ENCODE measurements at regions not wholly inside any gene's neighbourhood (a gene's known extent, or its start where the extent isn't known, plus 50 kb on each side); places are given as distances from the start of the nearest gene placed in this dataset.
A peak's percentile ranks its signal among the peaks of the same experiment; 100 is the strongest.
"Not testable (repeated sequence)": the region's sequence is repeated elsewhere in the genome, so short reads cannot be mapped to it uniquely, and the experiment has no call there.

DNA sequence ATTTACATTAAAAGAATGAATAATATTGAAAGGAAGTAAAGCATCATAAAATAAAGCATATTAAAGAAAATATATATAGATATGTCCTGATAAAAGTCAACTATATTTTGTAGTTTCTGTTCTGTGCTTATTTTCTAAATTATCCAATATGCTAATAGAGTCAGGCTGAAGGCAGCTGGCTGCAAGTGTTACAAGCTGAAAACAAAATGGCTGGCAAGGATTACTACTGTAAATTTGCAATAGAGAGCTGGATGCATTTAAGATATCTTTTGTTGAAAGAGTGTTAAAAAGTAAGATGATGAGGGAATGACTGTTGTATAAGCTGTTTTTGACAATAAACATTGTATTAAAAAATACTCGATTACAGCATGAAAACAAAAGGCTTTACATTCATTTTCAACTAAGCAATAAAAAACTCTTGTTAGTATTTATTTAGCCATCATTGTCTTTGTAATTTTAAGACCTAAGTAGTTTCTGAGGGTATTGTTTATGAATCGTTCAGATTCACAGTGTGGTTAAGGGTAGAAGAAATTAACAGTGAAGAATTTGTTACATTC is 76.3 kb downstream of the TANC2 start:
- TF ChIP-seq, protein P1, sequence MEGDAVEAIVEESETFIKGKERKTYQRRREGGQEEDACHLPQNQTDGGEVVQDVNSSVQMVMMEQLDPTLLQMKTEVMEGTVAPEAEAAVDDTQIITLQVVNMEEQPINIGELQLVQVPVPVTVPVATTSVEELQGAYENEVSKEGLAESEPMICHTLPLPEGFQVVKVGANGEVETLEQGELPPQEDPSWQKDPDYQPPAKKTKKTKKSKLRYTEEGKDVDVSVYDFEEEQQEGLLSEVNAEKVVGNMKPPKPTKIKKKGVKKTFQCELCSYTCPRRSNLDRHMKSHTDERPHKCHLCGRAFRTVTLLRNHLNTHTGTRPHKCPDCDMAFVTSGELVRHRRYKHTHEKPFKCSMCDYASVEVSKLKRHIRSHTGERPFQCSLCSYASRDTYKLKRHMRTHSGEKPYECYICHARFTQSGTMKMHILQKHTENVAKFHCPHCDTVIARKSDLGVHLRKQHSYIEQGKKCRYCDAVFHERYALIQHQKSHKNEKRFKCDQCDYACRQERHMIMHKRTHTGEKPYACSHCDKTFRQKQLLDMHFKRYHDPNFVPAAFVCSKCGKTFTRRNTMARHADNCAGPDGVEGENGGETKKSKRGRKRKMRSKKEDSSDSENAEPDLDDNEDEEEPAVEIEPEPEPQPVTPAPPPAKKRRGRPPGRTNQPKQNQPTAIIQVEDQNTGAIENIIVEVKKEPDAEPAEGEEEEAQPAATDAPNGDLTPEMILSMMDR (IDR thresholded peaks at IDR 0.05; ENCODE audit: partially characterized antibody, unreplicated experiment): no peak
- peaks cover 27% of the 10 kb centered on the region for H3K4me1 Mint-ChIP-seq (ENCODE audit: low read depth, unreplicated experiment)
- no peaks in the 10 kb centered on the region for H3K9me3 Mint-ChIP-seq (ENCODE audit: unreplicated experiment)
- peak overlapping the region; percentile 82 for H3K27ac Mint-ChIP-seq (ENCODE audit: unreplicated experiment)
- no peaks in the 10 kb centered on the region for H3K27me3 Mint-ChIP-seq (ENCODE audit: unreplicated experiment)
- peak overlapping the region; percentile 50 for H3K4me3 Mint-ChIP-seq (ENCODE audit: unreplicated experiment)
- no peak for DNase-seq
- H3K36me3 Mint-ChIP-seq (ENCODE audit: unreplicated experiment): no peaks in the 10 kb centered on the region

DNA sequence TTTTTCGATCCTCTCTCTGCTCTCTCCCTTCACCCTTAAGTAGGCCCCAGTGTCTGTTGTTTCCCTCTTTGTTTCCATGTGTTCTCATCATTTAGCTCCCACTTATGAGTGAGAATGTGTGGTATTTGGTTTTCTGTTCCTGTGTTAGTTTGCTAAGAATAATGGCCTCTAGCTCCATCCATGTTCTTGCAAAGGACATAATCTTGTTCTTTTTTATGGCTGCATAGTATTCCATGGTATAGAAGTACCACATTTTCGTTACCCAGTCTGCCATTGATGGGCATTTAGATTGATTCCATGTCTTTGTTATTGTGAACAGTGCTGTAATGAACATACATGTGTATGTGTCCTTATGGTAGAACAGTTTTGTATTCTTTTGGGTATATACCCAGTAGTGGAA is 91.5 kb downstream of the TANC2 start:
- H3K9me3 Mint-ChIP-seq (ENCODE audit: unreplicated experiment); H3K4me3 Mint-ChIP-seq (ENCODE audit: unreplicated experiment); H3K27ac Mint-ChIP-seq (ENCODE audit: unreplicated experiment); DNase-seq; H3K36me3 Mint-ChIP-seq (ENCODE audit: unreplicated experiment); H3K4me1 Mint-ChIP-seq (ENCODE audit: low read depth, unreplicated experiment); H3K27me3 Mint-ChIP-seq (ENCODE audit: unreplicated experiment): not testable (repeated sequence)

DNA sequence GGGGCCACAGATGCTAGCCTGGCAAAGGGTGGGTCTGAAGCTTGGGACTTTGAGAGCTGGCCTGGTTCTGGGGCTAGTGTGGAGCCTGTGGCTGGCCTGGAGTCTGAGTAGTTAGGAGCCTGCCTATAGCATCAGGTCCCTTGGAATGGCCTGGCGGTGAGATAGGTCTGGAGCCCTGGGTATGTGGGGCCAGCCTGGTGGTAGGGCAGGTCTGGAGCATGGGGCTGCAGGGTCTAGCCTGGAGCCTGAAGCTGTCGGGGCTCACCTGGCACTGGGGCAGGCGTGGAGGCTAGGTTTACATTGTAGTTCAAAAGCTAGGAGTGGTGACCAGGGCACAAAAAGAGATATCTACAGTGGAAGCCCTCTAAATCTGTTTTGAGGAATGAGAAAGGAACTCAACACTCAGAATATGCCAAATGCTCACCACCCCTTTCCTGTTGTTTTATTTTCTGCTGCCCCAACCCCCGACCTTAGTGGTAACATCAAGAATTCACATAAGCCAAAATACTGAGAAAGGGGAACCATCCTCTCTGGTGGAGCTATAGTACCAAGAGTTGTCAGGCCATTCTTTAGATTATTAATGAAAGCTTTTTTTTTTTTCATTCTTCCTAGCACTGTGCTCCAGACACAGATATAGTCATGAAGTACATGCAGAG is 100.3 kb downstream of the TANC2 start:
- H3K27me3 Mint-ChIP-seq (ENCODE audit: unreplicated experiment): peaks cover 2% of the 10 kb centered on the region
- H3K4me3 Mint-ChIP-seq (ENCODE audit: unreplicated experiment): no peak overlapping the region
- H3K4me1 Mint-ChIP-seq (ENCODE audit: low read depth, unreplicated experiment): peaks cover 3% of the 10 kb centered on the region
- TF ChIP-seq, protein P1 (IDR thresholded peaks at IDR 0.05; ENCODE audit: partially characterized antibody, unreplicated experiment): no peak
- no peak overlapping the region for H3K27ac Mint-ChIP-seq (ENCODE audit: unreplicated experiment)
- DNase-seq: no peak
- H3K9me3 Mint-ChIP-seq (ENCODE audit: unreplicated experiment): peaks cover 4% of the 10 kb centered on the region
- H3K36me3 Mint-ChIP-seq (ENCODE audit: unreplicated experiment): no peaks in the 10 kb centered on the region

DNA sequence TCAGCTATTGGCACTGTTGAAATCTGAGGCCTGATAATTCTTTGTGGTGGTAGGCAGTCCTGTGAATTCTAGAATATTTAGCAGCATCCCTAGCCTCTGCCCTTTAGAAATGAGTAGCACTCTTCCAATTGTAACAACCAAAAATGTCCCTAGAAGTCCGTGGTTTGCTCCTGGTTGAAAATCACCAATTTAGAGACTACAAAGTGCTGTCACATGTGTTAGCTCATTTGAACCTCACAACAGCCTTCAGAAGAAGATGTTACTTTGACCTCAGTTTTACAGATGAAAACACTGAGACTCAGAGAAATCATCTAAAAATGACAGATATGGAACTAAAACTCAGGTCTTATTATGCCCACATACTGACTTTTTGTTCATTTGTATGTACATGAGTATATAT is 103.2 kb downstream of the TANC2 start:
- H3K4me1 Mint-ChIP-seq (ENCODE audit: low read depth, unreplicated experiment): peaks cover 3% of the 10 kb centered on the region
- TF ChIP-seq, protein P1 (IDR thresholded peaks at IDR 0.05; ENCODE audit: partially characterized antibody, unreplicated experiment): no peak
- peaks cover 2% of the 10 kb centered on the region for H3K9me3 Mint-ChIP-seq (ENCODE audit: unreplicated experiment)
- no peak for DNase-seq
- no peak overlapping the region for H3K4me3 Mint-ChIP-seq (ENCODE audit: unreplicated experiment)
- no peaks in the 10 kb centered on the region for H3K36me3 Mint-ChIP-seq (ENCODE audit: unreplicated experiment)
- H3K27me3 Mint-ChIP-seq (ENCODE audit: unreplicated experiment): peaks cover 2% of the 10 kb centered on the region
- H3K27ac Mint-ChIP-seq (ENCODE audit: unreplicated experiment): no peak overlapping the region

DNA sequence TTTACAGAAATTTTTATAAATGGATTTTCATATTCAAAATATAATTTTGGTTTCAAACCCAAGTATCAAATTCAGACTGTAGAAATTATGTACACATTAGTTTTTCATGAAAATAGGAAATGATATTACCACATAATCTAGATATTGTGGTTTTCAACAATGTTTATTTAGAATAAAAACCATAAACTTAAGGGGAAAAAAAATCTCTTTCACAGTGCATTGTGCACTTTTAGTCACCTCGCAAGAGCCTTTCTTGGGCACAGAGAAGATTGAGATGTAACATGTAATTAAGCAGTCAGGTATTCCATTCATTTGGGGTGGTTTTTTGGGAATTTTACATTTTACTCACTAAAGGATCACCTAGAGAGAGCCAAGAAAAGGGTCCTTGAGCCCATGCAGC is 104.0 kb downstream of the TANC2 start:
- Mint-ChIP-seq H3K4me3 (ENCODE audit: unreplicated experiment) (no peak overlapping the region), H3K27ac (ENCODE audit: unreplicated experiment) (no peak overlapping the region), H3K9me3 (ENCODE audit: unreplicated experiment) (peaks cover 2% of the 10 kb centered on the region), H3K36me3 (ENCODE audit: unreplicated experiment) (no peaks in the 10 kb centered on the region), H3K27me3 (ENCODE audit: unreplicated experiment) (peaks cover 2% of the 10 kb centered on the region), H3K4me1 (ENCODE audit: low read depth, unreplicated experiment) (peaks cover 3% of the 10 kb centered on the region)
- TF ChIP-seq, protein P1 (IDR thresholded peaks at IDR 0.05; ENCODE audit: partially characterized antibody, unreplicated experiment): no peak
- no peak for DNase-seq

Measured in glutamatergic neuron (in vitro differentiated cells).